Right lobe of liver (tissue), 4 donors: ENCODE measurements at regions not wholly inside any gene's neighbourhood (a gene's known extent, or its start where the extent isn't known, plus 50 kb on each side); places are given as distances from the start of the nearest gene placed in this dataset.

ENCODE experiments used
- CTCF ChIP-seq, 4 donors: fragments of 200-600 bp in 3 of 4; fragments of 450-650 bp in 1 of 4; IDR thresholded peaks; one replicate each; pipeline versions ENCODE4 v1.5.1 to v1.8.0; 2016 to 2022; ENCODE audit warnings: antibody characterized with exemption in 4 of 4, mild to moderate bottlenecking in 2 of 4
- POLR2A ChIP-seq: fragments of 450-650 bp; IDR thresholded peaks from one replicate; pipeline ENCODE4 v1.6.1; 2017; ENCODE audit warnings: antibody characterized with exemption, mild to moderate bottlenecking
- donor health status: DM: no; HTN: no; CAD: no.
- donor health status: DM: no; HTN: no; CAD: no.
- donor health status: DM: no; HTN: yes; CAD: no.

- no peak for TF ChIP-seq POLR2A
- no peak for TF ChIP-seq CTCF (IDR thresholded peaks at IDR 0.05)
Observed at GRCh38 chr6:150668900-150669302, 69.2 kb downstream of the PLEKHG1 start.
